PFSK-1 (cell line): ENCODE measurements at regions not wholly inside any gene's neighbourhood (a gene's known extent, or its start where the extent isn't known, plus 50 kb on each side); places are given as distances from the start of the nearest gene placed in this dataset.

Experiments
- FOXP2 ChIP-seq: optimal IDR thresholded peaks from 2 replicates; pipeline ENCODE3; 2011; ENCODE audit warnings: borderline replicate concordance, control low read depth, inconsistent platforms; ENCODE audit not compliant: insufficient read depth; ENCODE audit errors: extremely low read length, extremely low read depth
- POLR2AphosphoS5 ChIP-seq: IDR thresholded peaks from 2 replicates; pipeline ENCODE4 v1.6.1; 2012; ENCODE audit warnings: low read depth, mild to moderate bottlenecking, control low read depth, low read length, moderate library complexity
- SIN3A ChIP-seq: IDR thresholded peaks from 2 replicates; pipeline ENCODE4 v1.6.1; 2012; ENCODE audit warnings: mild to moderate bottlenecking, low read length, moderate library complexity, borderline replicate concordance; ENCODE audit not compliant: insufficient read depth
- TAF1 ChIP-seq: IDR thresholded peaks from 2 replicates; pipeline ENCODE4 v1.6.1; 2012; ENCODE audit warnings: low read length, control low read depth, borderline replicate concordance; ENCODE audit not compliant: insufficient read depth
- TF ChIP-seq, protein P1 (sequence below), 2 experiments: IDR thresholded peaks; 2 replicates each; pipeline versions ENCODE4 v1.6.1 to v1.8.0; 2011 to 2012; ENCODE audit warnings: low read depth in 2 of 2, low read length in 2 of 2, control low read depth in 1 of 2, inconsistent platforms in 1 of 2, mild to moderate bottlenecking in 1 of 2, moderate library complexity in 1 of 2; ENCODE audit not compliant: insufficient read depth in 1 of 2

- TF ChIP-seq POLR2AphosphoS5 (no peak), SIN3A (no peak), TAF1 (no peak), FOXP2 (no peak)
- TF ChIP-seq, protein P1, sequence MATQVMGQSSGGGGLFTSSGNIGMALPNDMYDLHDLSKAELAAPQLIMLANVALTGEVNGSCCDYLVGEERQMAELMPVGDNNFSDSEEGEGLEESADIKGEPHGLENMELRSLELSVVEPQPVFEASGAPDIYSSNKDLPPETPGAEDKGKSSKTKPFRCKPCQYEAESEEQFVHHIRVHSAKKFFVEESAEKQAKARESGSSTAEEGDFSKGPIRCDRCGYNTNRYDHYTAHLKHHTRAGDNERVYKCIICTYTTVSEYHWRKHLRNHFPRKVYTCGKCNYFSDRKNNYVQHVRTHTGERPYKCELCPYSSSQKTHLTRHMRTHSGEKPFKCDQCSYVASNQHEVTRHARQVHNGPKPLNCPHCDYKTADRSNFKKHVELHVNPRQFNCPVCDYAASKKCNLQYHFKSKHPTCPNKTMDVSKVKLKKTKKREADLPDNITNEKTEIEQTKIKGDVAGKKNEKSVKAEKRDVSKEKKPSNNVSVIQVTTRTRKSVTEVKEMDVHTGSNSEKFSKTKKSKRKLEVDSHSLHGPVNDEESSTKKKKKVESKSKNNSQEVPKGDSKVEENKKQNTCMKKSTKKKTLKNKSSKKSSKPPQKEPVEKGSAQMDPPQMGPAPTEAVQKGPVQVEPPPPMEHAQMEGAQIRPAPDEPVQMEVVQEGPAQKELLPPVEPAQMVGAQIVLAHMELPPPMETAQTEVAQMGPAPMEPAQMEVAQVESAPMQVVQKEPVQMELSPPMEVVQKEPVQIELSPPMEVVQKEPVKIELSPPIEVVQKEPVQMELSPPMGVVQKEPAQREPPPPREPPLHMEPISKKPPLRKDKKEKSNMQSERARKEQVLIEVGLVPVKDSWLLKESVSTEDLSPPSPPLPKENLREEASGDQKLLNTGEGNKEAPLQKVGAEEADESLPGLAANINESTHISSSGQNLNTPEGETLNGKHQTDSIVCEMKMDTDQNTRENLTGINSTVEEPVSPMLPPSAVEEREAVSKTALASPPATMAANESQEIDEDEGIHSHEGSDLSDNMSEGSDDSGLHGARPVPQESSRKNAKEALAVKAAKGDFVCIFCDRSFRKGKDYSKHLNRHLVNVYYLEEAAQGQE (IDR thresholded peaks at IDR 0.05; ENCODE audit: insufficient read depth in 1 of 2, low read depth in 2 of 2, low read length in 2 of 2) = no peak
Observed at GRCh38 chr1:87949711-87950110, 621.0 kb downstream of the LMO4 start.
